Vagina (tissue), 2 donors: ENCODE measurements at regions not wholly inside any gene's neighbourhood (a gene's known extent, or its start where the extent isn't known, plus 50 kb on each side); places are given as distances from the start of the nearest gene placed in this dataset.

ENCODE experiments used
- POLR2AphosphoS5 ChIP-seq, 2 donors: sonication (generic); formaldehyde crosslinking; IDR thresholded peaks; one replicate each; pipeline ENCODE4 v1.9.0; 2017; ENCODE audit warnings: antibody characterized with exemption in 2 of 2, mild to moderate bottlenecking in 2 of 2, low read depth in 1 of 2; ENCODE audit not compliant: insufficient read depth in 1 of 2
- TF ChIP-seq, protein P1 (sequence below), 3 experiments: fragments of 450-650 bp in 2 of 3; fragments of 200-600 bp in 1 of 3; sonication (generic) in 1 of 3; IDR thresholded peaks; one replicate each; pipeline ENCODE4 v1.5.1; 2017 to 2019; ENCODE audit warnings: antibody characterized with exemption in 3 of 3, mild to moderate bottlenecking in 2 of 3, moderate library complexity in 2 of 3

DNA sequence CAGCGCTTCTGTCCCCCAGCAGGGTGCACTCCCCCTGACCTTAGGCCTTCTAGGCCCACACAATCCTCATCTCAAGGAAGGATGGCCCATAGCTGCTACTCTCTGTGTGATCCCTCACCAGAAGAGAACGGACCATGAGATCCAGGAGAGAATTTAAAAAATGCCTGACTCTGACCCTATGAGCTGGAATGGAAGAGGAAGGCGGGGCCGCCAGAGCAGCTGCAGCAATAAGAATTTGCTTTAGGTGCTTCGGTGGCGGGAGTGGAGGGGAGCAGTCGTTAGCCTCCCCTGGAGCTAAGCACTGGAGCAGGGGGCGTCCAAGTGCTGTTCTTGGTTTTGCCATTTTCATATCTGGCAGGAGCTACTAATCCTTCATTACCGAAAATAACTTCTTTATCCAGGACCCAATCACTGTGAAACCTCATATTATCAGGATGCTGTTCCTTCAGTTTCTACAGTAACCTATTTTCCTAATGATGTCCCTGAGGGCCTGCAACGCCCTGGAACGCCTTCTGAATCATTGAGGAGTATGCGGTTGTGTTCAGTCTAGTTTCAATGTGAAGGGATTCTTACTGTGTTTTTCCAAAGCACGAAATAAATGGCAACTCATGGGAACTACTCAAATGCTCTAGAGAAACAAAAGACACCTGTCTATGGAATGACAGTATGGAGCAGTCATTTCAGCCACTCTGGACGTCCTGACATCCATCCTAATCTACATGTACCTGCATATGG is 105.1 kb upstream of the SIX2 start:
- TF ChIP-seq, protein P1, sequence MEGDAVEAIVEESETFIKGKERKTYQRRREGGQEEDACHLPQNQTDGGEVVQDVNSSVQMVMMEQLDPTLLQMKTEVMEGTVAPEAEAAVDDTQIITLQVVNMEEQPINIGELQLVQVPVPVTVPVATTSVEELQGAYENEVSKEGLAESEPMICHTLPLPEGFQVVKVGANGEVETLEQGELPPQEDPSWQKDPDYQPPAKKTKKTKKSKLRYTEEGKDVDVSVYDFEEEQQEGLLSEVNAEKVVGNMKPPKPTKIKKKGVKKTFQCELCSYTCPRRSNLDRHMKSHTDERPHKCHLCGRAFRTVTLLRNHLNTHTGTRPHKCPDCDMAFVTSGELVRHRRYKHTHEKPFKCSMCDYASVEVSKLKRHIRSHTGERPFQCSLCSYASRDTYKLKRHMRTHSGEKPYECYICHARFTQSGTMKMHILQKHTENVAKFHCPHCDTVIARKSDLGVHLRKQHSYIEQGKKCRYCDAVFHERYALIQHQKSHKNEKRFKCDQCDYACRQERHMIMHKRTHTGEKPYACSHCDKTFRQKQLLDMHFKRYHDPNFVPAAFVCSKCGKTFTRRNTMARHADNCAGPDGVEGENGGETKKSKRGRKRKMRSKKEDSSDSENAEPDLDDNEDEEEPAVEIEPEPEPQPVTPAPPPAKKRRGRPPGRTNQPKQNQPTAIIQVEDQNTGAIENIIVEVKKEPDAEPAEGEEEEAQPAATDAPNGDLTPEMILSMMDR (IDR thresholded peaks at IDR 0.05), result no peak
- no peak for TF ChIP-seq POLR2AphosphoS5 (IDR thresholded peaks at IDR 0.05; ENCODE audit: insufficient read depth in 1 of 2, low read depth in 1 of 2)
